ENCODE measurements at regions not wholly inside any gene's neighbourhood (a gene's known extent, or its start where the extent isn't known, plus 50 kb on each side); places are given as distances from the start of the nearest gene placed in this dataset.

- TF ChIP-seq, protein P1, sequence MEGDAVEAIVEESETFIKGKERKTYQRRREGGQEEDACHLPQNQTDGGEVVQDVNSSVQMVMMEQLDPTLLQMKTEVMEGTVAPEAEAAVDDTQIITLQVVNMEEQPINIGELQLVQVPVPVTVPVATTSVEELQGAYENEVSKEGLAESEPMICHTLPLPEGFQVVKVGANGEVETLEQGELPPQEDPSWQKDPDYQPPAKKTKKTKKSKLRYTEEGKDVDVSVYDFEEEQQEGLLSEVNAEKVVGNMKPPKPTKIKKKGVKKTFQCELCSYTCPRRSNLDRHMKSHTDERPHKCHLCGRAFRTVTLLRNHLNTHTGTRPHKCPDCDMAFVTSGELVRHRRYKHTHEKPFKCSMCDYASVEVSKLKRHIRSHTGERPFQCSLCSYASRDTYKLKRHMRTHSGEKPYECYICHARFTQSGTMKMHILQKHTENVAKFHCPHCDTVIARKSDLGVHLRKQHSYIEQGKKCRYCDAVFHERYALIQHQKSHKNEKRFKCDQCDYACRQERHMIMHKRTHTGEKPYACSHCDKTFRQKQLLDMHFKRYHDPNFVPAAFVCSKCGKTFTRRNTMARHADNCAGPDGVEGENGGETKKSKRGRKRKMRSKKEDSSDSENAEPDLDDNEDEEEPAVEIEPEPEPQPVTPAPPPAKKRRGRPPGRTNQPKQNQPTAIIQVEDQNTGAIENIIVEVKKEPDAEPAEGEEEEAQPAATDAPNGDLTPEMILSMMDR (IDR thresholded peaks at IDR 0.05 in 4 of 5, conservative IDR thresholded peaks at IDR 0.05 in 1 of 5): no peak
- no peak for TF ChIP-seq POLR2A (IDR thresholded peaks at IDR 0.05)
These were observed 226.9 kb upstream of the CRY1 start for GRCh38 chr12:107320033-107320928.

Data from gastrocnemius medialis (tissue), 4 donors.